CD14-positive monocyte (primary cell): ENCODE measurements at regions not wholly inside any gene's neighbourhood (a gene's known extent, or its start where the extent isn't known, plus 50 kb on each side); places are given as distances from the start of the nearest gene placed in this dataset.

Experiments used
- DNase-seq, 3 donors: peaks; one replicate each; pipeline ENCODE4 v3.0.0-alpha.2; 2011 to 2022
- H2AFZ ChIP-seq: 2 replicates; pipeline ENCODE4 v1.6.0; 2012; ENCODE audit warnings: mild to moderate bottlenecking, low read depth, low read length, inconsistent platforms; ENCODE audit not compliant: insufficient read depth, poor library complexity, severe bottlenecking
- H3K27ac ChIP-seq, 2 donors: 1 replicate in 1 of 2; 2 replicates in 1 of 2; pipeline ENCODE4 v1.5.1; 2012 to 2013; ENCODE audit warnings: low read length in 2 of 2, control low read depth in 1 of 2, inconsistent platforms in 1 of 2, low read depth in 1 of 2, mild to moderate bottlenecking in 1 of 2
- H3K27me3 ChIP-seq, 2 donors: one replicate each; pipeline versions ENCODE4 v1.6.0 to v1.6.1; 2011 to 2013; ENCODE audit warnings: low read length in 2 of 2; ENCODE audit not compliant: control insufficient read depth in 2 of 2, insufficient read depth in 2 of 2
- H3K36me3 ChIP-seq, 2 donors: replicated peaks in 1 of 2; 1 replicate in 1 of 2; 2 replicates in 1 of 2; pipeline versions ENCODE4 v1.5.1 to v1.6.1; 2012 to 2013; ENCODE audit warnings: low read length in 2 of 2, control low read depth in 1 of 2, inconsistent platforms in 1 of 2, mild to moderate bottlenecking in 1 of 2; ENCODE audit not compliant: insufficient read depth in 2 of 2, control insufficient read depth in 1 of 2
- H3K4me1 ChIP-seq, 2 donors: 1 replicate in 1 of 2; 2 replicates in 1 of 2; pipeline versions ENCODE4 v1.5.1 to v1.6.1; 2012 to 2013; ENCODE audit warnings: low read length in 2 of 2, control low read depth in 1 of 2, inconsistent platforms in 1 of 2, mild to moderate bottlenecking in 1 of 2, moderate library complexity in 1 of 2; ENCODE audit not compliant: insufficient read depth in 2 of 2, control insufficient read depth in 1 of 2
- H3K4me2 ChIP-seq: replicated peaks from 2 replicates; pipeline ENCODE3; 2012; ENCODE audit warnings: low read length, moderate library complexity, mild to moderate bottlenecking; ENCODE audit not compliant: poor library complexity, severe bottlenecking; ENCODE audit errors: extremely low read depth
- H3K4me3 ChIP-seq, 3 experiments: fragments of 200-600 bp in 1 of 3; sonication (generic) in 1 of 3; replicated peaks in 1 of 3; 1 replicate in 2 of 3; 2 replicates in 1 of 3; pipeline ENCODE4 v1.5.1; 2011 to 2013; ENCODE audit warnings: low read length in 3 of 3, mild to moderate bottlenecking in 3 of 3, control low read depth in 2 of 3, low read depth in 2 of 3, inconsistent platforms in 1 of 3, moderate library complexity in 1 of 3
- H3K79me2 ChIP-seq: 2 replicates; pipeline ENCODE4 v1.6.0; 2012; ENCODE audit warnings: mild to moderate bottlenecking, control low read depth, inconsistent platforms, low read length, moderate library complexity; ENCODE audit not compliant: insufficient read depth
- H3K9ac ChIP-seq: 2 replicates; pipeline ENCODE4 v1.6.0; 2017; ENCODE audit warnings: low read length, mild to moderate bottlenecking; ENCODE audit not compliant: insufficient read depth, poor library complexity, severe bottlenecking
- H3K9me3 ChIP-seq, 2 donors: replicated peaks in 1 of 2; 1 replicate in 1 of 2; 2 replicates in 1 of 2; pipeline versions ENCODE4 v1.5.1 to v1.6.1; 2012 to 2013; ENCODE audit warnings: low read length in 2 of 2, control low read depth in 1 of 2; ENCODE audit not compliant: control insufficient read depth in 1 of 2, insufficient read depth in 1 of 2
- H4K20me1 ChIP-seq: 2 replicates; pipeline ENCODE4 v1.6.0; 2012; ENCODE audit warnings: mild to moderate bottlenecking, low read length, control low read depth, moderate library complexity; ENCODE audit not compliant: insufficient read depth
- H3K27ac Mint-ChIP-seq, 7 donors: one replicate each; pipeline ENCODE4 v1.8.0; 2020; ENCODE audit warnings: mild to moderate bottlenecking in 7 of 7, mixed read lengths in 7 of 7, moderate library complexity in 6 of 7, inconsistent platforms in 2 of 7
- H3K27me3 Mint-ChIP-seq, 3 donors: one replicate each; pipeline ENCODE4 v1.8.0; 2021 to 2022; ENCODE audit warnings: low read depth in 3 of 3, mild to moderate bottlenecking in 3 of 3, mixed read lengths in 3 of 3, moderate library complexity in 3 of 3, inconsistent platforms in 1 of 3
- H3K36me3 Mint-ChIP-seq, 2 donors: one replicate each; pipeline ENCODE4 v1.8.0; 2020; ENCODE audit warnings: mixed read lengths in 2 of 2, inconsistent platforms in 1 of 2, mild to moderate bottlenecking in 1 of 2
- H3K4me1 Mint-ChIP-seq: one replicate; pipeline ENCODE4 v1.8.0; 2020; ENCODE audit warnings: mild to moderate bottlenecking, mixed read lengths
- H3K4me3 Mint-ChIP-seq, 2 donors: one replicate each; pipeline ENCODE4 v1.8.0; 2020; ENCODE audit warnings: mild to moderate bottlenecking in 2 of 2, mixed read lengths in 2 of 2, moderate library complexity in 1 of 2
- H3K9me3 Mint-ChIP-seq, 7 donors: one replicate each; pipeline ENCODE4 v1.8.0; 2020 to 2022; ENCODE audit warnings: mixed read lengths in 7 of 7, mild to moderate bottlenecking in 6 of 7, moderate library complexity in 6 of 7, inconsistent platforms in 2 of 7
- WGBS: methylation state at CpG from one replicate; pipeline ENCODE4 v1.1.5; 2013; ENCODE audit warnings: missing lambda C conversion rate; ENCODE audit not compliant: insufficient coverage; 5-methylcytosine and 5-hydroxymethylcytosine counted together
- intact Hi-C, 2 donors: fragments of 100-400 bp; cut with micrococcal nuclease; formaldehyde crosslinking; loops; one replicate each; pipeline versions ENCODE4 v1.15.0 to v1.15.1; 2023
- TF ChIP-seq, protein P1 (sequence below): fragments of 200-600 bp; IDR thresholded peaks from one replicate; pipeline ENCODE4 v1.8.0; 2022; ENCODE audit warnings: antibody characterized with exemption, mild to moderate bottlenecking

DNA sequence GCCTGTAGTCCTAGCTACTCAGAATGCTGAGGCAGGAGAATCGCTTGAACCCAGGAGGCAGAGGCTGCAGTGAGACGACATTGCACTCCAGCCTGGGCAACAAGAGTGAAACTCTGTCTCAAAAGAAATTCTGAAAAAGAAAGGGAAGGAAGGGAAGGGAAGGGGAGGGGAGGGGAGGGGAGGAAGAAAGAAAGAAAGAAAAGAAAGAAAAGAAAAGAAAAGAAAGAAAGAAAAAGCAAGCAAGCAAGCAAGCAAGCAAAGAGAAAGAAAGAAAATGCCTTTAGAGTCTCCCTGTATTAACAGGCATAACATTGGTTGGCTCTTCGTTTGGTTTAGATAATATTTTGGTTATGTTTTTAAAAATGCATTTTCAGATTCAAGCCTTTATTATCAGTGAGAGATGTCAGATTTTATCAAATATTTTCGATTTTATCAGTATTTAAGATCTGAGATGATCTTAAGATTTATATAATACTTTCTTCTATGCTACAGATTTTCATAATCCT, 281.1 kb downstream of the NPIPA8 start:
- Mint-ChIP-seq H3K4me1 (no peaks in the 10 kb centered on the region), H3K4me3 (no peak overlapping the region), H3K9me3 (peaks cover 0 to 7% (median 0%) of the 10 kb centered on the region in 7 donors), H3K36me3 (no peaks in the 10 kb centered on the region), H3K27ac (no peak overlapping the region), H3K27me3 (peaks cover 1 to 5% (median 4%) of the 10 kb centered on the region in 3 donors)
- no peaks in the 10 kb centered on the region for H3K27me3 ChIP-seq
- DNase-seq = no peak
- no peak overlapping the region for H3K4me3 ChIP-seq
- H3K4me1 ChIP-seq = no peaks in the 10 kb centered on the region
- no peak overlapping the region for H3K9ac ChIP-seq
- TF ChIP-seq, protein P1, sequence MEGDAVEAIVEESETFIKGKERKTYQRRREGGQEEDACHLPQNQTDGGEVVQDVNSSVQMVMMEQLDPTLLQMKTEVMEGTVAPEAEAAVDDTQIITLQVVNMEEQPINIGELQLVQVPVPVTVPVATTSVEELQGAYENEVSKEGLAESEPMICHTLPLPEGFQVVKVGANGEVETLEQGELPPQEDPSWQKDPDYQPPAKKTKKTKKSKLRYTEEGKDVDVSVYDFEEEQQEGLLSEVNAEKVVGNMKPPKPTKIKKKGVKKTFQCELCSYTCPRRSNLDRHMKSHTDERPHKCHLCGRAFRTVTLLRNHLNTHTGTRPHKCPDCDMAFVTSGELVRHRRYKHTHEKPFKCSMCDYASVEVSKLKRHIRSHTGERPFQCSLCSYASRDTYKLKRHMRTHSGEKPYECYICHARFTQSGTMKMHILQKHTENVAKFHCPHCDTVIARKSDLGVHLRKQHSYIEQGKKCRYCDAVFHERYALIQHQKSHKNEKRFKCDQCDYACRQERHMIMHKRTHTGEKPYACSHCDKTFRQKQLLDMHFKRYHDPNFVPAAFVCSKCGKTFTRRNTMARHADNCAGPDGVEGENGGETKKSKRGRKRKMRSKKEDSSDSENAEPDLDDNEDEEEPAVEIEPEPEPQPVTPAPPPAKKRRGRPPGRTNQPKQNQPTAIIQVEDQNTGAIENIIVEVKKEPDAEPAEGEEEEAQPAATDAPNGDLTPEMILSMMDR = no peak
- intact Hi-C loops = no loop called here
- H3K79me2 ChIP-seq = no peaks in the 10 kb centered on the region
- no peak overlapping the region for H2AFZ ChIP-seq
- H3K36me3 ChIP-seq = no peaks in the 10 kb centered on the region
- H3K9me3 ChIP-seq = no peaks in the 10 kb centered on the region
- no peak overlapping the region for H3K4me2 ChIP-seq
- H4K20me1 ChIP-seq = no peaks in the 10 kb centered on the region
- WGBS = no CpG with 5 or more reads among the region's 4 CpGs
- H3K27ac ChIP-seq = no peak overlapping the region

DNA sequence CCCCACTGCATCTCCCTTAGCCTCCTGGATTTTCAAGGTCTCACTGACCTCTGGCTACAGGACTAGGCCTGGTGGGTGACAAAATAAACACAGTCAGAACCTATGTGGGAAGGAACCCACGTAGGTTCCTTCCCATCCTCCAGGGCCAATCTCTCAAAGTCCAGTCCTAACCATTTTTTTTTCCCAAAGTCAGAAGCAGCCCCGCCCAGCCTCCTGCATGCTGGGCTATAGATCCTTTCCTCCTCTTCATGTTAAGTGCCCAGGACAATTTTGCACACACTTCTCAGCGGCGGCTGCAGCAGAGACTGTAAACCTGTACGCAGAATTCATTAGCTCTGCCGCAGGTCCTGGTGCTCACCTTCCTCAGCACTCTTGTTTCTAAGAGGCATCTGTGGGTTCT, 285.8 kb downstream of the NPIPA8 start:
- H3K36me3 Mint-ChIP-seq = no peaks in the 10 kb centered on the region
- WGBS = 58% methylated on average over 2 of the region's 6 CpGs
- intact Hi-C loops = no loop called here

More for the DNA sequence above, 285.8 kb downstream of the NPIPA8 start:
- no peaks in the 10 kb centered on the region for H3K9me3 ChIP-seq
- H2AFZ ChIP-seq = no peak overlapping the region
- no peak overlapping the region for H3K27ac Mint-ChIP-seq
- TF ChIP-seq, protein P1 = no peak
- no peak overlapping the region for H3K4me3 ChIP-seq
- H3K4me3 Mint-ChIP-seq = no peak overlapping the region
- H3K27me3 ChIP-seq = no peaks in the 10 kb centered on the region
- no peaks in the 10 kb centered on the region for H3K79me2 ChIP-seq
- DNase-seq = no peak
- H3K27me3 Mint-ChIP-seq = peaks cover 1 to 4% (median 2%) of the 10 kb centered on the region in 3 donors
- H3K9me3 Mint-ChIP-seq = peaks cover 0 to 4% (median 3%) of the 10 kb centered on the region in 7 donors
- no peaks in the 10 kb centered on the region for H3K4me1 ChIP-seq
- no peak overlapping the region for H3K9ac ChIP-seq
- H3K27ac ChIP-seq = no peak overlapping the region
- no peak overlapping the region for H3K4me2 ChIP-seq
- no peaks in the 10 kb centered on the region for H3K4me1 Mint-ChIP-seq
- no peaks in the 10 kb centered on the region for H4K20me1 ChIP-seq
- H3K36me3 ChIP-seq = no peaks in the 10 kb centered on the region
